Superior temporal gyrus (tissue), 1 donor: ENCODE measurements at regions not wholly inside any gene's neighbourhood (a gene's known extent, or its start where the extent isn't known, plus 50 kb on each side); places are given as distances from the start of the nearest gene placed in this dataset.
"Not testable (repeated sequence)": the region's sequence is repeated elsewhere in the genome, so short reads cannot be mapped to it uniquely, and the experiment has no call there.

Experiments
- DNase-seq: peaks from one replicate; pipeline ENCODE4 v3.0.0-alpha.2; 2016; ENCODE audit errors: extremely low spot score

- DNase-seq, result no peak
Observed at GRCh38 chr6:140276719-140277118, 902.3 kb upstream of the CITED2 start.

GRCh38 chr6:140276133-140276532, 901.7 kb upstream of the CITED2 start:
- no peak for DNase-seq

DNA sequence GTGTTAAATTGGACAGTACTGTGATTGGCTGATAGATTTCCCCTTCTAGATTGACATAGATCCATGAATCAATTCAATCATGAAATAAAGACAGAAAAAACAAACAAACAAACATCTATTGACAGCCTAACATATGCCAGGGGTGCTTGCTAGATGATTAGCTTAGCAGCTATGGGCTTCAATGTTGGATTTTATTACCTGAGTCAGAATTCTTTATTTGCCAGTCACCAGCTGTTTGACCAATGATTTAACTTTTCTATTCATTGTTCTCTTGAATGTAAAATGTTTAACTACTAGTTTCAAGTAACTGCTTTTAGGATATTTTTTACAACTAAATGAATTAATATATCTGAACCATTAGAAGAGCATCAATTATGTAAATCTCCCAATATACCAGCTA, 901.3 kb upstream of the CITED2 start:
- DNase-seq, result no peak

- no peak for DNase-seq
Observed at GRCh38 chr6:140274548-140274947, 900.1 kb upstream of the CITED2 start.

DNA sequence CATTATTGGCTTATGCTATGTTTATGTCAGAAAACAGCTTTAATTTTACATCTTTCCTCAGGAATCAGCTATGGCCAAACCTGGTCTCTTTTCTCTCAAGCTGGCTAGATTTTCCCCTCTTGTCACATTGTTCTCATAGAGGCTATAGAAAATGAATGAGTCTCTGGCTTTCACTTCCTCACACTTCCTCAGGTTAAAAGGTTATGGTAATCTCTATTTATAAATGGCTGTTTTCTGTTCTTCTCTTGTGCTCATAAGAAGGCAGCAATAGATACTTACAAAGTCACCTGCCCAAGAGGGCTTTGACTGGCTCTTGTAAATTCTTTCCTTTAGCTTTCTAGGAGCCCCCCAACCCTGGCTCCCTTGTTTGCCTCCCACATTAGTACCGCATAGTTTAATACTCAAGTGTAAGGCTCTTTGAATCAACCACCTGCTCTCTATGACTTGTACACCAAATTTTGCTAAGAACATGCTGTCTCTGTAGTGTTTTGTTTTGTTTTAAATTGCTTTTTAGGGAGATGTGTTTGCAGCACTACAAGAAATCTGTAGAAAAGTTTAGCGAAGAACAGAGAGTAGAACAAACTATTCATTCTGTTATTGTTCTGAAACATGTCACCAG, 897.4 kb upstream of the CITED2 start:
- DNase-seq, result no peak

- DNase-seq, result no peak
Observed at GRCh38 chr6:140269591-140270165, 895.2 kb upstream of the CITED2 start.

- no peak for DNase-seq
Observed at GRCh38 chr6:140264431-140264830, 890.0 kb upstream of the CITED2 start.

DNA sequence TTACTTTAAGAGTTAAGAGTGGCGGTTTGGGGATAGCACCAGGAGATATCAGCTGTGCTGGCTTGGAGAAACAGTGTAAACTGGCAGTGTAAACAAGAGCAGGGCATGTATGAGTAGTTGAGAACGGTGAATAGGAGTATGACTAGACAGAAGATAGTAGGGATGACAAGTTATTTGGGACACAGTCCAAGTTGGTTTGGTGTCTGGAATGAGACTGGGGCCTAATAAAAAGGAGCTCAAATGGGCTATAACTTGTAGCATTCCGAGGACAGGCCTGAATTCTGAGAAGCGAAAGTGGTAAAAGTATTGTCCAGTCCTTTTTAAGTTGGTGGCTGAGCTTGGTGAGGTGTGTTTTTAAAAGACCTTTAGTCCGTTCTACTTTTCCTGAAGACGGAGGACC, 883.9 kb upstream of the CITED2 start:
- DNase-seq, result not testable (repeated sequence)

GRCh38 chr6:140256248-140256647, 881.8 kb upstream of the CITED2 start:
- DNase-seq, result no peak

DNA sequence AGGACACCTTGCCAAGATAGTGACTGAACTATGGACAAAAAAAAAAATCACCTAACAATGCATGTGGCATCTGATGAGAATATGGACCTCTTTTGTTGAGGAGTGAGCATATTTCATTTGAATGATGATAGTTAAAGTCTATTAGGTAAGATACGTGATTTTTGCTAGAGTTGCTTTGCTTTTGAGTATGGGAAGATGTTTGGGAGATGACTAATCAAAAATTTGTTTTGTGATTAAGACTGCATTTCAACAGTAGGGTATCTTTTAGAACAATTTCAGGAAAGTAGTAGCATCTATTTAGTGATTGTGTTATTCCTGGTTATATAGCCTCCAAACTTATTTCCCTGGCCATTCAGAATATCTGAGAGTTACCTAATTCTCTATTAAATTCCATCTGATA, 878.6 kb upstream of the CITED2 start:
- no peak for DNase-seq

- no peak for DNase-seq
Observed at GRCh38 chr6:140252099-140252498, 877.7 kb upstream of the CITED2 start.

DNA sequence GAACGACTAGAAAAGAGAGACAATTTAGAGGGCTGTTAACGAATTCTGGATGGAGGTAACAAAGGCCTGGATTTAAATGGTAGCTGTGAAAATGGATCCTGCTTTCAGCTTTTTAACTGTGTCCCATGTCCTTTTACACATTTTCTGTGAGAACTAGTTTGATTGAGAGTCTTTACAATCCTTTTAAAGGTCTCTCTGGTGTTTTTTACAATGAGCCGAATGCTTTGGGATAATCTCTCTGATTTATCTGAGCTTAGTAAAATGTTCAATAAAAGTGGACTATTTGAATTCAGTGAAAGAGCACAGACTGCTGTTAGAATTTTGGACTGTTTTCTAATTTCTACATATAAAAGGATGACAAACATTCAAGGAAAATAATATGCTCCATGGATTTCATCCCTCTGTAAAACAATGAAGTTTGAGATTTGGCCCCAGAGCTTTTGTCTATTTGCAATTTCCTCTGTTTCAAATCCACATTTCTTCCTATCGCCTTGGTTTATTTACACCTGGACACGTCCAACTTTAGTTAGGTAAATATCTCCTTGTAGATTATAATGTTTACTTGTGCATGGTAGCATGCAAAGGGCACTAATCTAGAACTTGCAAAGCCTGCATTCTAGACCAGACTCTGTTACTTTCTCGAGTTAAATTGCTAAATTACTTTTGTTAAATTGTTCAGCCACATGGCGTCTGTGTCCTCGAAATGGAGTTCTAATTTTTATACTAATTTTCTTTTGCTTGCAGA, 871.0 kb upstream of the CITED2 start:
- no peak for DNase-seq

DNA sequence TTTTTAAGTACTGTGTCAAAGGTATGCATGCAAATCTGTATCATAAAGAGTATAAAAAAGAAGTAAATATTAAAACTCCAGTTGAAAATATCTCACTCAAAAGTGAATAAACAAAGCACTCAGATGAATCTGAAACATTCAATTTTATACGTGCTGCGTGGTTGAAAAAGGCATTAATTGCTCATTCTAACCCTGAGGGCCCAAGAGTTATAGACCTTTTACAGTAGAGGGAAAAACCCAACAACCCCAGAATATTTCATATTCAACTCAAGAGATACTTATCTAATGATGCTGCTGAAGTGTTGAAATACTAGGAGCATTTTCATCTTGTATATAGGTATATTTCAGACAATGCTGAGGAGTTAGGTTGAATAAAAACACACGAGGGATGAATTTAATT, 862.8 kb upstream of the CITED2 start:
- DNase-seq, result no peak

DNA sequence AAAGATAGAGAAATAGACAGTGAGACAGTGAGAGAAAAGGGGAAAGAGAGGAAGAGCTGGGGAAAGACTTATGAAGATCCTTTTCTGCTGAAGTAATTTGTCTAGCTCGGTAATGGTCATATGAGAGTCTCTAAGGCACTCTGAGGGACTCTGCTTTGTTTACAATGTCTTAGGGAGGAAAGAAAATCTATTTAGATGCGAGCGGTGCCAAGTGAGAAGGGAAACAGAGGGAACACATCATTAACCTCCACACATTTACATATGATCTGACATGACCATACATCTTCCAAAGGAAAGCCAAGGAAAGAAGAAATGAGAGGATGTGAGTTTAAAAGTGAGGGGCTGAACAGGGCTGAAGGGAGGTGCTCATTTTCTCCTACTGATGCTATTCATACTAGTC, 862.3 kb upstream of the CITED2 start:
- no peak for DNase-seq

GRCh38 chr6:140230282-140230681, 855.8 kb upstream of the CITED2 start:
- DNase-seq, result no peak

GRCh38 chr6:140228491-140228890, 854.0 kb upstream of the CITED2 start:
- no peak for DNase-seq

DNA sequence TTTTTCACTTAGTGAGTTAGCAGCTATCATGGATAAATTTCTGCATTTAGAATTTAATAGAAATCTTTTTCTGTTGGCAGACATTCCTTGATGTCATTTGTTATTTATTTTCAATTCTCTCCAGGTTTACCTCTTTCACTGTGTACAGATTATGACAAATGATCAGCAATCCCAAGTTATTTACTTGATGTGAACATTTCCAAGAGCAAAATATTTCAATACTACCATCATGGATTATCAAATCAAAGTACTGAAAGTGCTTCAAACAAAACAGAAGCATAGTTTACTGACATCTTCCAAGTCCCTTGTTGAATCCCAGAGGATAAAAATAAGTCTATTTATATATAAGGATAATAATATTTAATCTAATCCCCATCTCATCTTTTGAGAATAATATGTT, 852.2 kb upstream of the CITED2 start:
- DNase-seq, result no peak

DNA sequence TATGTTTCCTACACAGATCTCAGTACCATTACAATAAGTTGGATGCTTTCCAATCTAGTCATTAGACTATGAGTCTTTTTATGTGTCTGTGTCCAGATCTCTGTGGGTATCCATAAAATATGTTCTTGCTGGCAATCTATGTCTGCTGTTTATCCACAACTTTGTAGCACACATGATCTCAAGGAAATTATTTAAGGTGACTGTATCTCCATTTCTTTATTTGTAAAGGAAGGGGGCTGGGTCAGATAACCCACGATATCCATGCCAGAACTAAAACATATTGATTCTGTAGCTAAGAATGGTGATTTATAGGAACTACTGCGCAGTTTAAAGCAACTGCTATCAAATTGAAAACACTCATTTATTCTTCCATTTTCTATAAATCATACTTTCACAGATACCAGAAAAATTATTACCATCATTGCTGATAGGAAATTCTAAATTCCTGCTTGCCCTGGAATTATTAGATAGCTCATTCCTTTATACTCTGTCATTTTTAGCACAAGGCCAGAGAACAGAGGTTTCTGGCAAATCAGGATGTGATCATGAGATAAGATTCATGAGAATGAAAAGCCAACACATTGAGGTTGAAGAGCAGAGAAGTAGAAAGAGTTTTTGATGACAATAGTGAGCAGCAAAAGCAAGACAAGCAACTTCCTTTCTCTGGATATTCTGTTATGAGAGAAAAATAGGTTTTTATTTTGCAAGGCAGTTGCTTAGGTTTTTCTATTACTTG, 851.4 kb upstream of the CITED2 start:
- DNase-seq, result no peak

GRCh38 chr6:140217283-140217682, 842.8 kb upstream of the CITED2 start:
- no peak for DNase-seq

- no peak for DNase-seq
Observed at GRCh38 chr6:140209775-140210174, 835.3 kb upstream of the CITED2 start.

GRCh38 chr6:140208286-140208685, 833.8 kb upstream of the CITED2 start:
- no peak for DNase-seq

DNA sequence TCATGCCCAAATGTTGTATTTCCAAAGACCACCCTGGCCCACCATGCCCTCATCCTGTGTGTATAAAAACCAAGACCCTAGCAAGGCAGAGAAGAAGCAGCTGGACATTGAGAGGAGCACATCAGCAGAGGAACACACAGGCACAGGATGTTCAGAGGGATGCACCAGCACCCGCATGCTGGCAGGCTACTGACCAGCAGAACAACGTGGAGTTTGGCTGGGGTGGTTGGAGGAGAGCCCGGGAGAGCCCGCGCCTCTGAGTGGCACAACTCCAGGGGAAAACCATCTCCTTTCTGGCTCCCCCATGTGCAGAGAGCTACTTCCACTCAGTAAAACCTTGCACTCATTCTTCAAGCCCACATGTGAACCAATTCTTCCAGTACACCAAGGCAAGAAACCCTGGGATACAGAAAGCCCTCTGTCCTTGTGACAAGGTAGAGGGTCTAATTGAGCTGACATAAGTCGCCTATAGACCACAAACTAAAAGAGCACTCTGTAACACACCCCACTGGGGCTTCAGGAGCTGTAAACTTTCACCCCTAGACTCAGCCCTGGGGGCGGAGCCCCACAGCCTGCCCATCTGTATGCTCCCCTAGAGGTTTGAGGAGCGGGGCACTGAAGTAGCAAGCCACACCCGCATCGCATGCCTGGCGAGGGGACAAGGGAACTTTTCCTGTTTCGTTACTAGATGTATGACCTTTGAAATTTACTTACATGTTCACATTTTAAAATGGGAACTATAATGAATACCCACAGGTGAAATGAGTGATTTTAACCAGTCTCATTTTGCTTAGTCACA, 831.5 kb upstream of the CITED2 start:
- no peak for DNase-seq
